ENCODE measurements at regions not wholly inside any gene's neighbourhood (a gene's known extent, or its start where the extent isn't known, plus 50 kb on each side); places are given as distances from the start of the nearest gene placed in this dataset.
"Not testable (repeated sequence)": the region's sequence is repeated elsewhere in the genome, so short reads cannot be mapped to it uniquely, and the experiment has no call there.

GRCh38 chr2:236632295-236633218 lies 62.9 kb downstream of the ACKR3 start:
- DNase-seq: no peak

GRCh38 chr2:236633219-236633570 lies 63.6 kb downstream of the ACKR3 start:
- DNase-seq: no peak

- DNase-seq: no peak
Measured at GRCh38 chr2:236633775-236634560, 64.3 kb downstream of the ACKR3 start.

DNA sequence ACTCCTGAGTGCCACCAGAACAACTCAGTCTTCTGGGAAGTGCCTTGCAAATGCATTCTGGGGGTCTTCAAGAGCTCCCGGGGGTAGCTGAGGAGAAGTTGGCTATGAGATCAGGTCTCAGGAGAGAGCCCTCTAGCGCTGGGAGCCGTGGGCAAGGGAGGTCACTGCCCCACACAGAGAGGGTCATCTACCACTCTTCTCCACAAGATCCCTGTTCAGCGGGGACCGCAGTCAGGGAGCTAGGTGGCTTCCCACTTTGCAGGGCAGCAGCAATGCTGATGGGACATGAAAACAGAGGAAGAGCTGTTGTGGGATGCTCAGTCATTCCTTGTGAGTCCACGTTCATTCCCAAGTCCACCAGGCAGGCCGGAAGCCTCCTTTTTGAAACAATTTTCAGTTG lies 66.6 kb downstream of the ACKR3 start:
- no peak for DNase-seq

DNA sequence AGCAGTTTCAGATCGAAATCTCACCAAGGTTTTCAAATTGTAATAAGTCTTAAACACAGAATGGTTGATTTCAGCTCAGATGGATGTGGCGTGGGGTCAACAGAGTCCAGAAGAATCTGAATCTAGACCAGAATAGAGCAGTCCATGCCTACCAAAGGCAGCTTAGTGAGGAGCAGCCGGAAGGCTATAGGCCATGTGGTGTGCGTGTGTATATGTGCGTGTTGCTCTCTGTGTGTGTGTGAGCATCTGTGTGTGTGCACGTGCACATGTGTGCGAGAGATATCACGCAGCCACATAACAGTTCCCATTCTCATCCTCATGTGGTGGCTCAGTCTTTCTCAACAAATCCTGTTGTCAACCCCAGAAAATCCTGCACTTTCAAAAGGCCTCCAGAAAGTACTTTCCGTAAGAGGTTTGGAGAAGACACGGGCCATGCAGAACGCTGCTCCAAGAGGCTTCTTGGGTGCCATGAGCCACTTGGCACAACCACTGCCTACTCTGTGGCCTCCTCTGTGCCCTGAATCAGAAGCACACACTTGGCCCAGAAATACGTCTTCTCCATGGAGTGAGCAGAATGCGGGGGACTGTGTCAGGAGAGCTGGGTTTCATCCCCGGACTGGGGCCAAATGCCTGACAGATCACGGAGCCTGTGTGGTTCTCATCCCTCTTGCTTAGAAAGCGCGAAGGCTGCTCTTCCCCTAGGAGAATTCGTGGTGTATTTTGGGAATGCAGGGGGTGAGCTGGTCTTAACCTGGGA lies 67.3 kb downstream of the ACKR3 start:
- no peak for DNase-seq

- no peak for DNase-seq
Measured at GRCh38 chr2:236637686-236638569, 68.3 kb downstream of the ACKR3 start.

- no peak for DNase-seq
Measured at GRCh38 chr2:236638707-236639106, 69.1 kb downstream of the ACKR3 start.

- DNase-seq: no peak
Measured at GRCh38 chr2:236639461-236640235, 70.0 kb downstream of the ACKR3 start.

DNA sequence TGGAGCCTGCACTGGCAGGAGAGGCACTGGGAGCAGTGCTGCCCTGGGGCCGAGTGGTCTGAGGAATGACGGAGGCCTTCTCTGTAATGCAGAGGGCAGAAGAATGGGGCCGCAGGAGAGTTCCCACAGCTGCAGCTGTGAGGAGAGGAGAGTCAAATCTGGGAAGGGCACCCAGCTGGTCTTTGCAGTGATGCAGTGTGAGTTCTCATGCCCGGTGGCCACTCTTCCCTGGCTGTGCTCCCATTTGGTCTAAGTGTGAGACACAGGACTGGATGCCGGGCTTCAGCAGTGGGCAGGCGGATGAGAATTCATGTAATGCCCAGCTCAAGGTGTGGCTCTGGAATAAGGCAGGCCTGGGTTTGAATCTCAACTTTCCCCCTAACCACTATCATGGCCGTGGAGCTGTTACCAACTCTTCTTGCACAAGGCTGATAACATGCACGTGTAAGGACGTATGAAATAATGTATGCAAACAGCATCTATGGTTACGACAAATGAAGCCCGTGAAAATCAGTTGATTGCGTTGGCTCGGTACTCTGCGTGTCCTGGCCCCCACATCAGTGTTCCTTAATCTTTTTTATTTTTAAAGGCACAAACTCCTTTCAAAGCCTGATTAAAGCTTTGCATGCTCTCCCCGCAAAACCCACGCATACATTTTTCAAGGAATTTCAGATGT lies 71.6 kb downstream of the ACKR3 start:
- no peak for DNase-seq

GRCh38 chr2:236642125-236642524 lies 72.5 kb downstream of the ACKR3 start:
- DNase-seq: no peak

GRCh38 chr2:236642584-236643291 lies 73.1 kb downstream of the ACKR3 start:
- DNase-seq: peak; percentile 86

- no peak for DNase-seq
Measured at GRCh38 chr2:236643480-236643879, 73.9 kb downstream of the ACKR3 start.

DNA sequence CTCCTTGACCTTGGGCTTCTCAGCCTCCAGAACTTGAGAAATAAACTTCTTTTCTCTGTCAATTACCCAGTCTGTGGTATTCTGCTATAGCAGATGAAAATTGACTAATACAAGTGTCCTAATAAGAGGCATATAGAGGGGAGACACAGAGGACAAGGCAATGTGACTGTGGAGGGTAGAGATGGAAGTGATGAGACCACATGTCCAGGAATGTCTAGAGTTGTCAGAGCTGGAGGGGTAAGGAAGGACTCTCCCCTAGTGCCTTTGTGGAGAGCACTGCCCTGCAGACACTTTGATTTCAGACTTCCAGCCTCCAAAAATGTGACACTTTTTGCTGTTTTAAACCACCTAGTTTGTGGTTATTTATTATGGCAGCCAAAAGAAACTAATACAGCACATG lies 74.4 kb downstream of the ACKR3 start:
- DNase-seq: no peak

DNA sequence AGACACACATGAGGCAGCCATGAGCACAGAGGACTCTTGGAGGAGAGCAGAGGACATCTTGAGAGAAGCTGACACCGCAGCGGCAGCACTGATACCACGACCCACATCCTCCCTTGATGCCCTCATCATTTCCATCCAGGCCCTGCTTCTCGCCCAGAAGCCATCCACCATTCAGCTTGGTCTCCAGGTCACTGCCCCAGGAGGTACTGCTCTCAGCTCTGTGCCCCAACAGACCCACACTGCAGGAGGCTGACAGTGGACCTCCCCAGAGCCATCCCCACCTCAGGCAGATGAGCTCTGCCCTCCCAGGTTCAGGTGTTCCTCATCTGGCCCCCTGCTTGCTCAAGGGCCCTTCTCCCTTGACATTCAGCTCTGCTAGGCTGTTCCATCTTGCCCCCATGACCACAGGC lies 74.9 kb downstream of the ACKR3 start:
- DNase-seq: no peak

- not testable (repeated sequence) for DNase-seq
Measured at GRCh38 chr2:236645141-236645540, 75.5 kb downstream of the ACKR3 start.

DNA sequence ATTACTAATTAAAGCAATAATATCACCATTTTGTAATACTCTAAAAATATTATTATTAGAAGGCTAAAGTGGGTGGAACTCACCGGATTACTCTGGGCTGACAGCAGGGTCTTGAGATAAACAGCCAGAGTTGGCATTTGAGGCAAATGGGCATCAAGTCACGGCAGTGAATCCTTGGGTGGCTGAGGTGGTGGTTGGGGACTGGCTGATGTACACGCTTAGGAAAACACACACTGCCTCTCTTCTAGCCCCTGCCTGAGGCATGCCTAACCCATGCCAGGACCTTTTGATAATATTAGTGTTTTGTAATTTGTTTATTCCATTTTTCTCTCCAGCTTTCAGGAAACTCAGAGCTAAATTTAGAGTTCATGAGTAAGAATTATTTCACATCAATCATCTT lies 76.8 kb downstream of the ACKR3 start:
- no peak for DNase-seq

- no peak for DNase-seq
Measured at GRCh38 chr2:236646871-236647270, 77.2 kb downstream of the ACKR3 start.

DNA sequence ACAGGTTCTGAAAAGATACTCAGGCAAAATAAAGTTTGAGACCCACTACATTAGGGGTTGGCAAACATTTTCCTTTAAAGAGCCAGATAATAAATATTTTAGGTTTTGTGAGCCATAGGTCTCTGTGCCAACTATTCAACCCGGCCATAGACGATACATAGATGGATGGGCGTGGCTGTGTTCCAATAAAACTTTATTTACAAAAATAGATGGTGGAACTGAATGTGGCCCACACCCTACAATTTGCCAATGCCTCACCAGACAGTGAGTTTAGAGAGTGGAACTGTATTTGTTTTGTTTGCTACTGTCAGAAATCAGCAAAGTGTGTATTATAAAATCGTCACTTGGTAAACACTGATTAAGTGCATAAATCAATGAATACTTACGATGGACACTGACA lies 78.0 kb downstream of the ACKR3 start:
- no peak for DNase-seq

- DNase-seq: no peak
Measured at GRCh38 chr2:236653863-236654262, 84.2 kb downstream of the ACKR3 start.

DNA sequence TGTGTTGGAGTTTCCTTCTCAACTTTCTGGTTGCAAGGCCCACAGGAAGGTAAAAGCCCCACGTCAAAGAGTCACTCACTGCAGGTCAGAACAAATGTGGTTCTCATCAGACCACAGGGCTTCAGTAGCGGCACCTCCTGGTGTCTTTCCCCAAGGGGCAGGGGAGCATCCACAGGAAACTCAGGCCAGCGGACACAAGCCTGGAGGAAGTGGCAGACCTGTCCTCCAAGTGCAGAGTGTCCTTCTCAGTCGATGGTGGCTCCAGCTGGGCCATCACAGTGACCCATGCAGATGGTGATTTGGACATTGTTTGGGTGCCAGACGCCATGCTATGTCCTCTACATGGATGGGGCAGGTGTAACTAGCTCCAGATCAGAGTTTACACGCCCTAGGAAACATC lies 84.9 kb downstream of the ACKR3 start:
- no peak for DNase-seq
